HEK293 (cell line): ENCODE measurements at regions not wholly inside any gene's neighbourhood (a gene's known extent, or its start where the extent isn't known, plus 50 kb on each side); places are given as distances from the start of the nearest gene placed in this dataset.

Source experiments
- CTCF ChIA-PET: fragments of 350-600 bp; formaldehyde crosslinking; extraction: SDS; loops from one replicate; lab custom pipeline; 2021; ENCODE audit warnings: antibody characterized with exemption; lab: Yijun Ruan, JAX
- POLR2A ChIA-PET: fragments of 300-600 bp; formaldehyde crosslinking; extraction: SDS; loops from one replicate; lab custom pipeline; 2020; ENCODE audit warnings: antibody characterized with exemption, inconsistent platforms; lab: Yijun Ruan, JAX
- H3K27ac ChIP-seq: fragments of 200-500 bp; sonication (Bioruptor generic); 2 replicates; pipeline ENCODE4 v1.5.1; 2014; ENCODE audit warnings: low read depth, low read length, control low read depth, inconsistent platforms; ENCODE audit errors: extremely low read depth
- H3K36me3 ChIP-seq, 2 experiments: fragments of 200-500 bp in 1 of 2; sonication (Bioruptor generic) in 1 of 2; 1 replicate in 1 of 2; 2 replicates in 1 of 2; pipeline ENCODE4 v1.5.1; 2014 to 2017; ENCODE audit warnings: inconsistent platforms in 2 of 2, low read length in 2 of 2; ENCODE audit not compliant: control insufficient read depth in 2 of 2, insufficient read depth in 1 of 2
- H3K4me1 ChIP-seq: fragments of 200-500 bp; sonication (Bioruptor generic); 2 replicates; pipeline ENCODE4 v1.5.1; 2014; ENCODE audit warnings: mild to moderate bottlenecking, low read length, inconsistent platforms; ENCODE audit not compliant: control insufficient read depth, insufficient read depth
- H3K4me3 ChIP-seq: 2 replicates; pipeline ENCODE4 v1.5.1; 2011; ENCODE audit warnings: low read depth, mild to moderate bottlenecking, control low read depth, low read length, moderate library complexity
- H3K9me3 ChIP-seq: fragments of 200-500 bp; sonication (Bioruptor generic); 2 replicates; pipeline ENCODE4 v1.5.1; 2014; ENCODE audit warnings: low read depth, low read length, inconsistent platforms; ENCODE audit not compliant: control insufficient read depth, insufficient read depth
- IKZF3 ChIP-seq: fragments of 450-650 bp; IDR thresholded peaks from 2 replicates; pipeline ENCODE4 v1.5.0; 2018; ENCODE audit warnings: missing biosample characterization, mild to moderate bottlenecking, missing genetic modification characterization, moderate library complexity
- KLF7 ChIP-seq: fragments of 450-650 bp; formaldehyde crosslinking; IDR thresholded peaks from 2 replicates; pipeline ENCODE4 v1.5.1; 2016; ENCODE audit warnings: missing biosample characterization, missing genetic modification characterization, borderline replicate concordance
- MZF1 ChIP-seq: fragments of 450-650 bp; formaldehyde crosslinking; IDR thresholded peaks from 2 replicates; pipeline ENCODE4 v1.5.1; 2017; ENCODE audit warnings: missing biosample characterization, missing genetic modification characterization, borderline replicate concordance
- PRDM1 ChIP-seq: fragments of 450-650 bp; formaldehyde crosslinking; IDR thresholded peaks from 2 replicates; pipeline ENCODE4; 2016; ENCODE audit warnings: missing biosample characterization, missing genetic modification characterization
- SP2 ChIP-seq: fragments of 450-650 bp; formaldehyde crosslinking; IDR thresholded peaks from 2 replicates; pipeline ENCODE4 v1.5.1; 2016; ENCODE audit warnings: missing biosample characterization, missing genetic modification characterization
- TCF7L2 ChIP-seq: IDR thresholded peaks from 2 replicates; pipeline ENCODE4 v1.6.1; 2011; ENCODE audit warnings: low read depth, mild to moderate bottlenecking, inconsistent platforms, low read length, moderate library complexity, borderline replicate concordance
- WT1 ChIP-seq: fragments of 450-650 bp; formaldehyde crosslinking; IDR thresholded peaks from 2 replicates; pipeline ENCODE4 v1.5.1; 2016; ENCODE audit warnings: missing biosample characterization, missing genetic modification characterization
- YY2 ChIP-seq: fragments of 450-650 bp; formaldehyde crosslinking; IDR thresholded peaks from 2 replicates; pipeline ENCODE4 v1.5.1; 2016; ENCODE audit warnings: missing biosample characterization, missing genetic modification characterization
- ZBTB11 ChIP-seq: fragments of 450-650 bp; formaldehyde crosslinking; conservative IDR thresholded peaks from 2 replicates; pipeline ENCODE4 v1.5.1; 2016; ENCODE audit warnings: low read depth, missing biosample characterization, missing genetic modification characterization
- ZFP41 ChIP-seq: fragments of 450-650 bp; formaldehyde crosslinking; IDR thresholded peaks from 2 replicates; pipeline ENCODE4 v1.5.1; 2016; ENCODE audit warnings: missing biosample characterization, missing genetic modification characterization, borderline replicate concordance
- ZNF112 ChIP-seq: fragments of 450-650 bp; formaldehyde crosslinking; IDR thresholded peaks from 2 replicates; pipeline ENCODE4 v1.5.0; 2017; ENCODE audit warnings: missing biosample characterization, missing genetic modification characterization
- ZNF138 ChIP-seq: fragments of 450-650 bp; formaldehyde crosslinking; IDR thresholded peaks from 2 replicates; pipeline ENCODE4 v1.5.1; 2016; ENCODE audit warnings: missing biosample characterization, missing genetic modification characterization, borderline replicate concordance
- ZNF239 ChIP-seq: fragments of 450-650 bp; formaldehyde crosslinking; IDR thresholded peaks from 2 replicates; pipeline ENCODE4 v1.5.1; 2016; ENCODE audit warnings: missing biosample characterization, missing genetic modification characterization
- ZNF24 ChIP-seq: fragments of 450-650 bp; formaldehyde crosslinking; IDR thresholded peaks from 2 replicates; pipeline ENCODE4 v1.5.1; 2016; ENCODE audit warnings: missing biosample characterization, missing genetic modification characterization
- ZNF26 ChIP-seq: fragments of 450-650 bp; formaldehyde crosslinking; IDR thresholded peaks from 2 replicates; pipeline ENCODE4 v1.5.1; 2016; ENCODE audit warnings: missing biosample characterization, missing genetic modification characterization
- ZNF280D ChIP-seq: fragments of 450-650 bp; formaldehyde crosslinking; IDR thresholded peaks from 2 replicates; pipeline ENCODE4 v1.5.1; 2016; ENCODE audit warnings: missing biosample characterization, missing genetic modification characterization
- ZNF404 ChIP-seq: fragments of 450-650 bp; formaldehyde crosslinking; IDR thresholded peaks from 2 replicates; pipeline ENCODE4 v1.5.1; 2017; ENCODE audit warnings: missing biosample characterization, missing genetic modification characterization
- ZNF530 ChIP-seq: fragments of 450-650 bp; formaldehyde crosslinking; IDR thresholded peaks from 2 replicates; pipeline ENCODE4 v1.5.1; 2016; ENCODE audit warnings: low read depth, missing biosample characterization, missing genetic modification characterization
- ZNF600 ChIP-seq: fragments of 450-650 bp; formaldehyde crosslinking; IDR thresholded peaks from 2 replicates; pipeline ENCODE4 v1.5.1; 2016; ENCODE audit warnings: missing biosample characterization, missing genetic modification characterization
- ZNF76 ChIP-seq: fragments of 450-650 bp; formaldehyde crosslinking; IDR thresholded peaks from 2 replicates; pipeline ENCODE4; 2016; ENCODE audit warnings: low read depth, missing biosample characterization, missing genetic modification characterization, borderline replicate concordance
- ZSCAN5A ChIP-seq: fragments of 450-650 bp; formaldehyde crosslinking; IDR thresholded peaks from 2 replicates; pipeline ENCODE4 v1.5.1; 2016; ENCODE audit warnings: missing biosample characterization, missing genetic modification characterization

GRCh38 chr3:31444220-31445142 is 88.2 kb upstream of the STT3B start:
- H3K4me1 ChIP-seq = no peaks in the 10 kb centered on the region
- no peak overlapping the region for H3K27ac ChIP-seq
- H3K9me3 ChIP-seq = no peaks in the 10 kb centered on the region
- ChIA-PET POLR2A (no interaction called here), CTCF (no interaction called here)
- no peaks in the 10 kb centered on the region for H3K36me3 ChIP-seq
- TF ChIP-seq ZNF76 = no peak
- no peak for TF ChIP-seq SP2 (tag by site-specific recombination)
- H3K4me3 ChIP-seq = no peak overlapping the region

GRCh38 chr3:31445701-31446100 is 87.0 kb upstream of the STT3B start:
- no peak overlapping the region for H3K27ac ChIP-seq
- TF ChIP-seq ZNF280D (tag by site-specific recombination) (no peak), KLF7 (tag by site-specific recombination) (no peak), ZNF404 (tag by site-specific recombination) (no peak), ZBTB11 (no peak), ZNF138 (no peak), ZNF530 (no peak), WT1 (no peak), MZF1 (tag by site-specific recombination) (no peak), PRDM1 (no peak), IKZF3 (tag by site-specific recombination) (no peak), ZNF112 (tag by site-specific recombination) (no peak), TCF7L2 (no peak), ZFP41 (tag by site-specific recombination) (no peak), ZNF600 (tag by site-specific recombination) (no peak), YY2 (no peak), ZNF26 (tag by site-specific recombination) (no peak), ZNF24 (tag by site-specific recombination) (no peak), ZNF239 (no peak), ZSCAN5A (tag by site-specific recombination) (no peak)
- H3K4me1 ChIP-seq = no peaks in the 10 kb centered on the region
- ChIA-PET POLR2A (no interaction called here), CTCF (interaction anchor here (0.6 kb wide), 1 partner anchor 13 kb away, joined by 3 read pairs; no protein-coding TSS in a partner anchor)
- no peak overlapping the region for H3K4me3 ChIP-seq
- no peaks in the 10 kb centered on the region for H3K36me3 ChIP-seq
- H3K9me3 ChIP-seq = no peaks in the 10 kb centered on the region
